ENCODE measurements at regions not wholly inside any gene's neighbourhood (a gene's known extent, or its start where the extent isn't known, plus 50 kb on each side); places are given as distances from the start of the nearest gene placed in this dataset.
"Not testable (repeated sequence)": the region's sequence is repeated elsewhere in the genome, so short reads cannot be mapped to it uniquely, and the experiment has no call there.

DNA sequence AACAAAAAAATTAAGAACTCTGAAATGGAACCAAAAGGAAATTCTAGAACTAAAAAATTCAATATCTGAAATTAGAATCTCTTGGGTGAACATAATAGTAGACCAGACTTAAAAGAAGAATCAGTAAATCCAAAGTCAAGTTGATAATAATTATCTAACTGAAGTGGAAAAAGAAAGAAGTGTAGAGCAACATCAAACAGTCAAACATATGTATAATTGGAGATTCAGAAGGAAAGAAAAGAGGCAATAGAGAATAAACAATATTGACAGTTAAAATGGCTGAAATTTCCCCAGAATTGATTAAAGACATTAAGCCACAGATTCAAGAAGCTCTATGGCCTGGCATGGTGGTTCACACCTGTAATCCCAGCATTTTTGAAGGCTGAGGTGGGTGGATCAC, 383.6 kb downstream of the PREX1 start:
- DNase-seq: no peak
- H3K4me1 ChIP-seq (ENCODE audit: control insufficient read depth, insufficient read depth, low read length): no peaks in the 10 kb centered on the region

DNA sequence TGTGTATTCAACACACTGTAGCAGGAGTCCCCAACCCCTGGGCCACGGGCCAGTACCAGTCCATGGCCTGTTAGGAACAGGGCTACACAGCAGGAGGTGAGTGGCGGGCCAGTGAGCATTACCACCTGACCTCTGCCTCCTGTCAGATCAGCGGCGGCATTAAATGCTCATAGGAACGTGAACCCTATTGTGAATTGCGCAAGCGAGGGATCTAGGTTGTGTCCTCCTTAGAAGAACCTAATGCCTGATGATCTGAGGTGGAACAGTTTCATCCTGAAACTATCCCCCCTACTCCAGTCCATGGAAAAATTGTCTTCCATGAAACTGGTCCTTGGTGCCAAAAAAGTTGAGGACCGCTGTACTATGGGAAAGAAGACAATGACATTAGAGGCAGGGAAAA, 386.9 kb downstream of the PREX1 start:
- Histone ChIP-seq H3K9me3 (ENCODE audit: control insufficient read depth, low read depth, low read length) (peaks cover 7% of the 10 kb centered on the region), H3K36me3 (ENCODE audit: control insufficient read depth, insufficient read depth, low read length) (no peaks in the 10 kb centered on the region), H3K4me1 (ENCODE audit: control insufficient read depth, insufficient read depth, low read length) (no peaks in the 10 kb centered on the region), H3K27me3 (ENCODE audit: control insufficient read depth, insufficient read depth, low read length) (no peaks in the 10 kb centered on the region), H3K27ac (ENCODE audit: low read length) (no peak overlapping the region), H3K4me3 (ENCODE audit: low read length) (no peak overlapping the region)
- DNase-seq: no peak
- WGBS (ENCODE audit: insufficient coverage, low lambda C conversion rate): 100% methylated on average over 1 of the region's 8 CpGs

More for the DNA sequence above, 383.6 kb downstream of the PREX1 start:
- H3K27ac ChIP-seq (ENCODE audit: low read length): no peak overlapping the region
- H3K9me3 ChIP-seq (ENCODE audit: control insufficient read depth, low read depth, low read length): peaks cover 7% of the 10 kb centered on the region
- no peaks in the 10 kb centered on the region for H3K36me3 ChIP-seq (ENCODE audit: control insufficient read depth, insufficient read depth, low read length)
- no peak overlapping the region for H3K4me3 ChIP-seq (ENCODE audit: low read length)
- H3K27me3 ChIP-seq (ENCODE audit: control insufficient read depth, insufficient read depth, low read length): no peaks in the 10 kb centered on the region

DNA sequence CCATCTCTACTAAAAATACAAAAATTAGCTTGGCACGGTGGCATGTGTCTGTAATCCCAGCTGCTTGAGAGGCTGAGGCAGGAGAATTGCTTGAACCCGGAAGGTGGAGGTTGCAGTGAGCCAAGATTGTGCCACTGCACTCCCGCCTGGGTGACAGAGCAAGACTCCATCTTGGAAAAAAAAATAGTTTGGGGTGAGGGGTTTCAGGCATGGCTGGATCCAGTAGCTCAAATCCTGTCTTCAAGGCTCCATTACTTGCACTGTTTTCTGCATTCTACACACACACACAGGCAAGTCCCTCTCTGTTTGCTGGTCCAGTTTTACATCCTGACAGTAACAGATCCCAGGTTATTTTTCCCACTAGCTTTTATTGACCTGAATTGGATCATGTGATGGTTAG, 387.5 kb downstream of the PREX1 start:
- H3K4me1 ChIP-seq (ENCODE audit: control insufficient read depth, insufficient read depth, low read length); DNase-seq; H3K27ac ChIP-seq (ENCODE audit: low read length); H3K36me3 ChIP-seq (ENCODE audit: control insufficient read depth, insufficient read depth, low read length); H3K9me3 ChIP-seq (ENCODE audit: control insufficient read depth, low read depth, low read length); H3K27me3 ChIP-seq (ENCODE audit: control insufficient read depth, insufficient read depth, low read length); H3K4me3 ChIP-seq (ENCODE audit: low read length): not testable (repeated sequence)
- no CpG with 5 or more reads among the region's 3 CpGs for WGBS (ENCODE audit: insufficient coverage, low lambda C conversion rate)

DNA sequence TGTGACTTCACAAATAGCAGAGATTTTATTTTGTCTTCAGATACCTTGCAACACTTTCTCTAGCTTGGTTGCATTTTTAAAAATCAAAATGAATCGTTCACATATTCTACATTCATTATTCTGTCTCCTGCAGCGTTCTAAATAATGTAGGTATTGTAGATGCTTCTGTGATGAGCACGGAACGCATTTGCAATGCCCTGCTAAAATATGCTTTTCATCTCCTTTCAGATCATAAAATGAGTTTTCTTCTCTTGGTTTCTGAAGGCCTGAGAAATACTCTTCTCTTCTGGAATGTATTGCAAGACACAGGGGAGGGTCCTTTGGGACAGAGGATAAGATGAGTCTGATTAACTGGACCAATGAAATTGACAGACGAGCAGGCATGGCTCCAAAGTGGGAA, 390.7 kb downstream of the PREX1 start:
- no peak overlapping the region for H3K27ac ChIP-seq (ENCODE audit: low read length)
- WGBS (ENCODE audit: insufficient coverage, low lambda C conversion rate): 82% methylated on average over 3 of the region's 5 CpGs
- no peaks in the 10 kb centered on the region for H3K27me3 ChIP-seq (ENCODE audit: control insufficient read depth, insufficient read depth, low read length)
- no peaks in the 10 kb centered on the region for H3K36me3 ChIP-seq (ENCODE audit: control insufficient read depth, insufficient read depth, low read length)
- no peaks in the 10 kb centered on the region for H3K4me1 ChIP-seq (ENCODE audit: control insufficient read depth, insufficient read depth, low read length)
- DNase-seq: no peak
- no peaks in the 10 kb centered on the region for H3K9me3 ChIP-seq (ENCODE audit: control insufficient read depth, low read depth, low read length)
- no peak overlapping the region for H3K4me3 ChIP-seq (ENCODE audit: low read length)

DNA sequence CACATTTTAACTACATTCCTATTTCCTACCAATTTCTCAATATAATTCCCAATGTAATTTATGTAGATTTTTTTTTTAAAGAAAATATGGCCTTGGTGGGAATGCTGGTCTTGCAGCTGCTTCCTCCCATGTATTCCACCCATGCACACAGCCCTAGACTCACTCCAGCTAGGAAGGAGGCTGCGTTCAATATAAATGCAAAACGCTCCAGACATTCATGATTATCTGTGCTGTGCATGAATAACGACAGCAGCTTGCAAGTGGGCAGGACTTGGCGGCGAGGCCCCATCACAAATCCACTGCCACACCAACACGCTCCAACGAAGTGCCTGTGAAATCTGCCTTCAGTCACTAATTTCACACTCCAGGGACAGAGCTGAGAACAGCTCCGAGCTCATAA, 391.2 kb downstream of the PREX1 start:
- H3K27me3 ChIP-seq (ENCODE audit: control insufficient read depth, insufficient read depth, low read length); H3K9me3 ChIP-seq (ENCODE audit: control insufficient read depth, low read depth, low read length); H3K36me3 ChIP-seq (ENCODE audit: control insufficient read depth, insufficient read depth, low read length); DNase-seq; H3K4me1 ChIP-seq (ENCODE audit: control insufficient read depth, insufficient read depth, low read length); H3K4me3 ChIP-seq (ENCODE audit: low read length); H3K27ac ChIP-seq (ENCODE audit: low read length): not testable (repeated sequence)
- WGBS (ENCODE audit: insufficient coverage, low lambda C conversion rate): no CpG with 5 or more reads among the region's 8 CpGs

DNA sequence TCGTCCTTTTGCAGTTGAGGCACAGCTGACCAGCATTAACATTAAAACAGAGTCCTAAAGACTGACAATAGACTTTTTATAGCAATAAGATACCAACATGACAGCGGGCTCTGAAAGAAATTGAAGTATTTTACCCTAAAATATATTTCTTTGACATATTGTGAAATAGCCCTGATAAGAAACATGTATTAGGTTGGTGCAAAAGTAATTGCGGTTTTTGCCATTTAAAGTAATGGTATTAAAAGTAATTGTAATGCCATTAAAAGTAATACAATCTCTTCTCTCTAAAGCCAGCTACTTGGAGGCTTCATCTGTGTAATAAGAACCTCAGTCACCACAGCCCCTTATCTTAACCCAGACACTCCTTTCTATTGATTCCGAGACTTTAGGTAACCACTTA, 394.6 kb downstream of the PREX1 start:
- Histone ChIP-seq H3K27me3 (ENCODE audit: control insufficient read depth, insufficient read depth, low read length) (no peaks in the 10 kb centered on the region), H3K27ac (ENCODE audit: low read length) (no peak overlapping the region), H3K4me1 (ENCODE audit: control insufficient read depth, insufficient read depth, low read length) (no peaks in the 10 kb centered on the region), H3K36me3 (ENCODE audit: control insufficient read depth, insufficient read depth, low read length) (no peaks in the 10 kb centered on the region), H3K4me3 (ENCODE audit: low read length) (no peak overlapping the region), H3K9me3 (ENCODE audit: control insufficient read depth, low read depth, low read length) (no peaks in the 10 kb centered on the region)
- no peak for DNase-seq
- WGBS (ENCODE audit: insufficient coverage, low lambda C conversion rate): no CpG with 5 or more reads among the region's 4 CpGs

DNA sequence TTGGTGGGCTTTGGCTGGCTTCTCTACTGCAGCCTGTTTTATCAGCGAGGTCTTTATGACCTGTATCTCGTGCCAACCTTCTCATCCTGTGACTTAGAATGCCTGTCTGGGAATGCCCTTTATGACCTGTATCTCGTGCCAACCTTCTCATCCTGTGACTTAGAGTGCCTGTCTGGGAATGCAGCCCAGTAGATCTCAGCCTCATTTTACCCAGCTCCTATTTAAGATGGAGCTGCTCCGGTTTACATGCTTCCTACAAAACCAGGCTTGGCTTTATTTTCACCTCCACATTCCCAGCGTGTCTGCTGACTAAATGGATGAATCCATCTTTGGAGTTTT, 395.3 kb downstream of the PREX1 start:
- no peaks in the 10 kb centered on the region for H3K9me3 ChIP-seq (ENCODE audit: control insufficient read depth, low read depth, low read length)
- no peaks in the 10 kb centered on the region for H3K4me1 ChIP-seq (ENCODE audit: control insufficient read depth, insufficient read depth, low read length)
- WGBS (ENCODE audit: insufficient coverage, low lambda C conversion rate): 80% methylated on average over 1 of the region's 5 CpGs
- no peak overlapping the region for H3K27ac ChIP-seq (ENCODE audit: low read length)
- no peaks in the 10 kb centered on the region for H3K36me3 ChIP-seq (ENCODE audit: control insufficient read depth, insufficient read depth, low read length)
- no peak overlapping the region for H3K4me3 ChIP-seq (ENCODE audit: low read length)
- no peak for DNase-seq
- no peaks in the 10 kb centered on the region for H3K27me3 ChIP-seq (ENCODE audit: control insufficient read depth, insufficient read depth, low read length)

DNA sequence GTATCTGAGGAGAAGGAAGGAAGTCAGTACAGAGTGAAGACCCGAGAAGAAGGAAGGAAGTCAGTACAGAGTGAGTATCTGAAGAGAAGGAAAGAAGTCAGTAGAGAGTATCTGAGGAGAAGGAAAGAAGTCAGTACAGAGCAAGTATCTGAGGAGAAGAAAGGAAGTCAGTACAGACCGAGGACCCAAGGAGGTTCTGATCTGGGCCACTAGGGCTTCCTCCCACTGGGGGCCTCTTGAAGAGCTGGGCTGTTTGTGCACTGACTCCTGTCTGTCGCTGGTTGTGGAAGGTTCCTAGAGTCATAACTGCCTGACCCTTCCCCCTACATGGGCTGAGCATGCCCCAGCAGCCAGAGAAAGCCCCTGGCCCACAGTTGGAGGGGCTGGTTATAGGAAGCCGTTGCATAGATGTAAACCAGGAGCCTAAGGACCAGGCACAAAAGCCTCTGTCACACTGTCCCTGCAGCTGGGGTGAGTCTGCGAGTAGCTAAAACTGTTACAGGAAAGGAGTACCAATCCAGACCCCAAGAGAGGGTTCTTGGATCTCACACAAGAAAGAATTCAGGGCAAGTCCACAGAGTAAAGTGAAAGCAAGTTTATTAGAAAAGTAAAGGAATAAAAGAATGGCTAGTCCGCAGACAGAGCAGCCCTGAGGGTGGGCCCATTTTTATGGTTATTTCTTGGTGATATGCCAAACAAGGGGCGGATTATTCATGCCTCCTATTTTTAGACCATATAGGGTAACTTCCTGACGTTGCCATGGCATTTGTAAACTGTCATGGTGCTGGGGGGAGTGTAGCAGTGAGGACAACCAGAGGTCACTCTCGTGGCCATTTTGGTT, 395.9 kb downstream of the PREX1 start:
- H3K27me3 ChIP-seq (ENCODE audit: control insufficient read depth, insufficient read depth, low read length): no peaks in the 10 kb centered on the region
- no peaks in the 10 kb centered on the region for H3K9me3 ChIP-seq (ENCODE audit: control insufficient read depth, low read depth, low read length)
- no peak overlapping the region for H3K4me3 ChIP-seq (ENCODE audit: low read length)
- H3K36me3 ChIP-seq (ENCODE audit: control insufficient read depth, insufficient read depth, low read length): no peaks in the 10 kb centered on the region
- no peaks in the 10 kb centered on the region for H3K4me1 ChIP-seq (ENCODE audit: control insufficient read depth, insufficient read depth, low read length)
- H3K27ac ChIP-seq (ENCODE audit: low read length): no peak overlapping the region
- no peak for DNase-seq
- 64% methylated on average over 1 of the region's 9 CpGs for WGBS (ENCODE audit: insufficient coverage, low lambda C conversion rate)

DNA sequence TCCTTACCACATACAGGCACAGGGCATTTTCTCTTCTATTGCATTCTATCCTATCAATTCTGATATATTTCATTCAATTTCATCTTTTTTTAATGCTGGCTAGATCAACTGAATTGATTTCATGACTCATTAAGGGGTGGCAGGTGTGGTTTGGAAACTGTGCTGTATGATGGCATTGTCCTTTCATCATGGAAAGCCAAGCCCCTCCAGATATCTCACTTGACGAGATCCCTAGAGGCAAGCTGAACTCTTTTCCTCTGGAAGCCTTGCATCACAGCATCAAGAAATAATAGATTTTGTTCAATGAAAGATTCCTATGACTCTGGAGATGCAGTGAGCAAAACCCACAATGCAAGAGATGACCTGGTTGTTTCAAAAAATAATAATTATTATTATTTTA, 401.2 kb downstream of the PREX1 start:
- no CpG with 5 or more reads among the region's 1 CpG for WGBS (ENCODE audit: insufficient coverage, low lambda C conversion rate)

DNA sequence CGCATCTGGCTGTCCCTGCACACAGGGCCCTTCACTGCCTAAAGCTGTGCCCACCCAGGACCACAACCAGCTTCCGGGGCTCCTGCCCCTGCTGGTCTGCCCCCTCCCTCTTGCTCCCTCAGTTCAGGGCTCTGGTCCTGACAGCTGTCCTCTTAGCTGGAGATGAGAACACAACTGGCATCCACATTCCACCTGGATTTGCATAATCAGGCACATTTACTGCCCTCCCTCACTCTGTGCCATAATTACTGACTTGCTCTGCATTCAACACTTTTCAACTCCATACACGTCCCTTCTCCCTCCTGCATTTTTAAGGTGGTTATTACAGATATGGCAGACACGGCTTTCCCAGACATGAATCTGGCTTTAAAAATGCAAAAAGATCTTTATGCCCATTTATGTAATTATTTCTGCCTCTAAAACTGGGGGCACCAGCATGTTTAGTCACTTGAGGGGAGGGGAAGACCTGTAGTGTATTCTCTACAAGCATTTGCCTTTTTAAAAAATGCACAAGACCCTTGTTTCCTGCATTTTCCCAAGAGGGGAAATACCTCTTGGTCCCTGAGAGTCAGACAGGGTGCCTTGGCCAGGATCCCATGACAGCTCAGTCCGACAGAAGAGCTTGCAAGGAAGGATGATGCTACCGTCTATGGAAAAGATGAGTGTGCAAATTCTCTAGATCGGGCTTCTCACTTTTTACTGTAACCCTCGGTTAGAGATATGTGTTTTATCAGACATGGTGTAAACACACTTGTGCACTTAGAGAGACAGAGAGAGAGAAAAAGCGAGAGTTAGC, 401.8 kb downstream of the PREX1 start:
- H3K27me3 ChIP-seq (ENCODE audit: control insufficient read depth, insufficient read depth, low read length): peaks cover 3% of the 10 kb centered on the region
- no CpG with 5 or more reads among the region's 9 CpGs for WGBS (ENCODE audit: insufficient coverage, low lambda C conversion rate)

More for the DNA sequence above, 401.2 kb downstream of the PREX1 start:
- H3K36me3 ChIP-seq (ENCODE audit: control insufficient read depth, insufficient read depth, low read length): no peaks in the 10 kb centered on the region
- no peak overlapping the region for H3K27ac ChIP-seq (ENCODE audit: low read length)
- no peaks in the 10 kb centered on the region for H3K9me3 ChIP-seq (ENCODE audit: control insufficient read depth, low read depth, low read length)
- no peaks in the 10 kb centered on the region for H3K4me1 ChIP-seq (ENCODE audit: control insufficient read depth, insufficient read depth, low read length)
- DNase-seq: no peak
- peaks cover 3% of the 10 kb centered on the region for H3K27me3 ChIP-seq (ENCODE audit: control insufficient read depth, insufficient read depth, low read length)
- H3K4me3 ChIP-seq (ENCODE audit: low read length): no peak overlapping the region

DNA sequence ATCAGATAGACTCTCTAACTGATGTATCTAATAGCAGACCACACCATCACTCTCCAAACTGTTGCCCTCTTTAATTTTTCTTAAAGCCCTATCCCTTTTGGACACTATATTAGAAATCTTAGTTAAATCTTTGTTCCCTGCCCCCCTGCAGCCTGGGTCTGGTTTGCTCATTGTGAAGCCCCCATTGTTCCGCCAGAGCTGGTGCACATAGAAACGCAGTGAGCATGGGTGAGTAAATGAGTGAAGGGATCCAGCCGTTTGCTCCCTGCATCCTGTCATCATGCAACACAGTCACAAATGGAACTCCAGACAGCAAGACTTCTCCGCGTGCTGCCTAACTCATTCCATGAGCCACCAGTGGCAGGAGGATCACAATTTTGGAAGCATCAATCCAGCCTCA, 402.5 kb downstream of the PREX1 start:
- no CpG with 5 or more reads among the region's 5 CpGs for WGBS (ENCODE audit: insufficient coverage, low lambda C conversion rate)
- H3K4me1 ChIP-seq (ENCODE audit: control insufficient read depth, insufficient read depth, low read length): no peaks in the 10 kb centered on the region
- no peak overlapping the region for H3K27ac ChIP-seq (ENCODE audit: low read length)
- H3K36me3 ChIP-seq (ENCODE audit: control insufficient read depth, insufficient read depth, low read length): no peaks in the 10 kb centered on the region
- H3K4me3 ChIP-seq (ENCODE audit: low read length): no peak overlapping the region
- no peak for DNase-seq
- H3K27me3 ChIP-seq (ENCODE audit: control insufficient read depth, insufficient read depth, low read length): peaks cover 3% of the 10 kb centered on the region
- no peaks in the 10 kb centered on the region for H3K9me3 ChIP-seq (ENCODE audit: control insufficient read depth, low read depth, low read length)

More for the DNA sequence above, 401.8 kb downstream of the PREX1 start:
- no peaks in the 10 kb centered on the region for H3K4me1 ChIP-seq (ENCODE audit: control insufficient read depth, insufficient read depth, low read length)
- no peaks in the 10 kb centered on the region for H3K36me3 ChIP-seq (ENCODE audit: control insufficient read depth, insufficient read depth, low read length)
- DNase-seq: no peak
- H3K9me3 ChIP-seq (ENCODE audit: control insufficient read depth, low read depth, low read length): no peaks in the 10 kb centered on the region
- H3K4me3 ChIP-seq (ENCODE audit: low read length): no peak overlapping the region
- no peak overlapping the region for H3K27ac ChIP-seq (ENCODE audit: low read length)
